GM19025 (cell line): ENCODE measurements at regions not wholly inside any gene's neighbourhood (a gene's known extent, or its start where the extent isn't known, plus 50 kb on each side); places are given as distances from the start of the nearest gene placed in this dataset.

Experiments
- ATAC-seq: cut with Tn5 transposase; IDR thresholded peaks from one replicate; pipeline ENCODE4 v1.9.1; 2021; ENCODE audit warnings: mild to moderate bottlenecking, low read depth, moderate library complexity; ENCODE audit not compliant: unreplicated experiment

DNA sequence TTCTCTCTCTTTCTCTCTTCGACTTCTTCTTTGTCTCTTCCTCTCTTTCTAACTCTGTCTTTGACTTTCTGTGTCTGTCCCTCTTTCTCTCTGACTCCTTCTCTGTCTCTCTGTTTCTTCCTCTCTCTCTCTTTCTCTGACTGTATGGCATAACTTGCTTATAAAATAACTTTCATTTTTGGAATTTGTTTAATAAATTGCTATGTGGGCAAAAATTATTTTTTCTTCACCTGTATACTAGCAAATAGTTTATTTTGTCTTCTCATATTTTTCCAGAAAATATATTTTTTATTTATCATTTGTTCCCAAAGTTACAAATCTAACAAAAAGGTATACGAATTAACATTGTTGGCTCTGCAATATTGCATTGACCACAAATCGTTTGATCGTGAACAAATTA, 305.7 kb upstream of the FAM98A start:
- no peak for ATAC-seq

DNA sequence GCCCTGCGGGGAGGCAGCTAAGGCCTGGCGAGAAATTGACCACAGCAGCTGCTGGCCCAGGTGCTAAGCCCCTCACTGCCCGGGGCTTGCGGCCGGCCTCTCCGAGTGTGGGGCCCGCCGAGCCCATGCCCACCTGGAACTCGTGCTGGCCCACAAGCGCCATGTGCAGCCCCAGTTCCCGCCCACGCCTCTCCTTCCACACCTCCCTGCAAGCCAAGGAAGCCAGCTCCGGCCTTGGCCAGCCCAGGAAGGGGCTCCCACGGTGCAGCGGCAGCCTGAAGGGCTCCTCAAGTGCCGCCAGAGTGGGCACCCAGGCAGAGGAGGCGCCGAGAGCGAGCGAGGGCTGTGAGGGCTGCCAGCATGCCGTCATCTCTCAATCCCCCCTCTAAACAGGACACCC, 304.6 kb upstream of the FAM98A start:
- no peak for ATAC-seq

DNA sequence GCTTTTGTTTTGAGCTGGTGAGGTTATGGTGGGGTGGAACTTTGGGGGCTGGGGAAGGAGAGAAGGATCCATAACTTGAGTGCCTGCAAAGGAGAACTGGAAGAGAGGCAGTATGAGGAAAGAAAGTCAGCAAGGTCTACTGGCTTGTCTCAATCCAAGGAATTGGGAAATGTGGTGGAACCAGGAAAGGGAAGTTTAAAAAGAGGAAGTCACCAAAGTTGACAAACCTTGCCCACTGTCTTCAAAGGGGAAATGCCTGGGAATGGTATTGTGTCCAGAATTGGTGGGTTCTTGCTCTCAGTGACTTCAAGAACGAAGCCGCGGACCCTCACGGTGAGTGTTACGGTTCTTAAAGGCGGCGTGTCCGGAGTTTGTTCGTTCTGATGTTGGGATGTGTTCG, 304.1 kb upstream of the FAM98A start:
- no peak for ATAC-seq

DNA sequence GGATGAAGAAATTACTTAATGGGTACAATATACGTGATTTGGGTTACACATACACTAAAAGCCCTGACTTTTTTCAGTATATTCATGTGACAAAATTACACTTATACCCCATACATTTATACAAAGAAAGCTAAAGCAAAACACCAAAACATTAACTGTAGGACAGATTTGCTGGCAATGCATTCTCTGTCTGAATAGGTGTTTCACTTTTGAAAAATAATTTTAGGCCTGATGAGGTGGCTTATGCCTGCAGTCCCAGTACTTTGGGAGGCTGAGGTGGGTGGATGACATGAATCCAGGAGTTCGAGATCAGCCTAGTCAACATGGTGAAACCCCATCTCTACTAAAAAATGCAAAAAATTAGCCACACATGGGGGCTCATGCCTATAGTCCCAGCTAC, 301.5 kb upstream of the FAM98A start:
- ATAC-seq = no peak

DNA sequence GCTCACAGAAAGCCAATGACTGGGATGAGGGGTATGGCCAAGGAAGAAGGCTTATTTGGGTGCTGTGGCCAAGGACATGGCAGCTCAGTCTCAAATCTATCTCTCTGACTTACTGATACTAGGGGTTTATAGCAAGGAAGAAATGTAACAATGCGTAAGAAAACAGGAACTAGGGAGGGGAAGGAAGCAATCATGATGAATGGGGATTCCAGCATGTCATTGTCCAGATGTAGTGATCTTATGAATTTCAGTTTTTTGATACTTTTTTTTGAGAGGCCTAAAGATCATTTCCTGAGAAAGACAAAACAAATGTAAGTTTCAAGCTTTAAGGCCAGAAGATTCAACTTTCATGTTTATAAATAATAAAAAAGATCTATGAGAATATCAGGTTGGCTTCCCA, 298.6 kb upstream of the FAM98A start:
- no peak for ATAC-seq

DNA sequence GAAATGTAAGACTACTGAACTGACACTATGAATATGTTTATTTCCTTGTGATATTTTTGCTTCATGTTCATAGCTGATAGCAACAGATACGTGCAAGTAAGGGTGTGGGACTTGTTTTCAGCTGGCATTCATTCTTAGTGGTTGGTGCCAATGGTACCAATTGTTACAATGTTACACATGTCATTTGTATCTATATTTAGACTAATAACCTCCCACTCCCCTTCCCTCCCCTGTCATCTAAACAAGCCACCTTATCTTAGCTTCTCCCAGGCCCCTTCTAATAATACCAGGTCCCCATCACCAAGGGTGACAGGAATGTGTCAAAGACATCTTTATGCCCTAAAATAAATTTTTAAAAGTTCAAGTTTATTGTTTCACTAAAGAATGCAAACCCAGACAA, 294.7 kb upstream of the FAM98A start:
- ATAC-seq = no peak

DNA sequence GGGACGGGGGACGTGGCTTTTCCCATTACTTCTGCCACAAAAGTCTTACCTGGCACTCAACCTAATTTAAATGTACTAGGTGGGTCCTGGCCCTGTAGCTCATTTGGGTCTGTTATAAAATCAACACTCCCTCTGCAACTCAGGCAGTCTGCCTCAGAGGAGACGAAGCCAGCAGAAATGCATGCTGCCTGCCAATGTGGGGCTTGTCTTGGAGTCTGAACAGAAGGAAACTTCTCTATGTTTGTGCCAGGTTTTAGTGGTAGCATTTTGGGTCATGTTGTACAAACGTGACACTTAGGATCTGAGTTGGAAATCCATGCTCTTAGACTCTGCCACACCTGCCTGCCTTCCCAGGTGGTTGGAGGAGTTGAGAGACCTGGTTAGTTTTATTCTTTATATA, 292.5 kb upstream of the FAM98A start:
- ATAC-seq = no peak

DNA sequence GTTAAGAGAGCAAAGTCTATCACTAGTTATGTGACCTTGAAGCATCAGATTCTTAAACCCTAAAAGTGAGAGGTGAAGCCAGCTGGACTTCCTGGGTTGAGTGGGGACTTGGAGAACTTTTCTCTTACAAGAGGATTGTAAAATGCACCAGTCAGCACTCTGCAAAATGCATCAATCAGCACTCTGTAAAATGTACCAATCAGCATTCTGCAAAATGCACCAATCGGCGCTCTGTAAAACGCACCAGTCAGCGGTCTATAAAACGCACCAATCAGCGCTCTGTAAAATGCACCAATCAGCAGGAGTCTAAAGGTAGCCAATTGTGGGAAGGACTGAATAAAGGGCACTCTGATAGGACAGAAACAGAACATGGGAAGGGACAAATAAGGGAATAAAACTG, 291.6 kb upstream of the FAM98A start:
- ATAC-seq = no peak

DNA sequence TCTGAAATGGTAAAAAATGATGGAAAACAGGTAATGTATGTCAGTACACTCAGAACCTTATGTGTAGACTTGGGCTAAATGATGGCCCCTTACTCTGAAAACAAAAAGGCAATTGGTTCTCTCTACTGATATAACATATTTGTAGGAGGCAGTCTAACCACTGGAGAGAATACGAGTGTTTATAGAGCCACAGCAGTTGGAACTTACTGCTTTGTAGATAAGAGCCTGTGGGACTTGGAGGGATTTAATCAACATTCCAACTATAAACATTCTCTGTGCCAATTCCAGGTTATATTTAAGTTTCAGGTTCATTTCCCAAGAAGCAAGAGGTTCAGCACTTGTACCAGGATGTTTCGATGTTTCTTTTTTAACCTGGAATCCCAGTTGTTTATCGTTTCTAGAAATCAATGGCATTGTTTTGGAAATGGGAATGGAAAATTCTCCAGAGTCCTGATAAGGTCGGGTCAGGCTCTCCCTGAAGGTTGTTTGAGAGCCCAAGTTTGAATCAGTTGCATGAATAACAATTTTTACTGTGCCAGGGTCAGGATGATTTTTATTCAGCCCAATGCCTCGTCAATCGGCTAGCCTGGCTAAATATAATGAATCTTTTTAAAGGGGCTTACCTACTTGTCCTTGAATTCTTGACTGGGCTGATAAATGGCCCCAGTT, 278.4 kb upstream of the FAM98A start:
- no peak for ATAC-seq

DNA sequence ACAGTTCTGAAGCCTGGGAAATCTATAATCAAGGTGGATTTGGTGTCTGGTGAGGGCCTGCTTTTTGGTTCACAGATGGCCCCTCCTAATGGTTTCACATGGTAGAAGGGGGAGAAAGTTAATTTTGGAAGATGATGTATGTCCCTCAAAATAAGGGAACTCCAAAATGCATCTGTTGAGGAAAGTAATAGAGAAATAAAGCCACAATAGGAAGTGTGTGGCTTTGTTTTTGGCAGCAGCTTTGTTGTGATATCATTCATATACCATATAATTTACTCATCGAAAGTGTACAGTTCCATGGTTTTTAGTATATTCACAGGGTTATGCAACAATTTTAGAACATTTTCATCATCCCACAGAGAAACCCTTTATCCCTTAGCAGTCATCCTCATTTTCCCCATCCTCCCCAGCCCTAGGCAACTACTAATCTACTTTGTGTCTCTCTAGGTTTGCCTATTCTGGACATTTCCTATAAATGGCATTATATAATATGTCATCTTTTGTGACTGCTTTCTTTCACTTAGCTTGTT, 274.0 kb upstream of the FAM98A start:
- ATAC-seq = no peak

DNA sequence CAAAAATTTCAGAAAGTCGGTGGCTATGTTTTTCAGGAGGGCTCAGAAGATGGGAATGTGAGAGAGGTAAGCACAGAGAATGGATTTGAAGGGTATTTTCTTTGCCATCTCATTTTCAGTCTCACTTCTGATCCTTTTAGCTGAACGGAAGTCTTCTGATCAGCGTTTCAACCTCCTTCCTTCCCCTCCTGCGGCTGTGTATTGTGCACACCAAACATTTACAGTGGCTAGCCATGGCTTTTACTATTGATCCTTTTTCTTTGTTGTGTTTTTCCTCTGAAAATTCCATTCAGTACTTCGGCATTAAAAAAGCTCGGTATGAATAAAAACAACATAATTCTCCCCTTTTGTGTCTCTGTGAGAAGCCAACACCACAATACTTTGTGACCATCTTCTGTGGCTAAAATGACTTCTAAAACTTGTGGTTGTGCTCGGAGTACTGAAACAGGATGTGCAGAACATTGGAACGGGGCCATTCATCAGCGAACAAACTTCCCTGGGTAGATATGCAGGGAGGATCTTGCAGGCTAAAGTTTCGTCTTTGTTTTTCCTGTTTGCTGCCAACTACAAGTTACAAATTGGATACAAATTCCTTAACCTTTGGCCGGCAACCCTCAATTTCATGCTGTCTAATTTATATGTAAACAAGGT, 260.8 kb upstream of the FAM98A start:
- no peak for ATAC-seq

DNA sequence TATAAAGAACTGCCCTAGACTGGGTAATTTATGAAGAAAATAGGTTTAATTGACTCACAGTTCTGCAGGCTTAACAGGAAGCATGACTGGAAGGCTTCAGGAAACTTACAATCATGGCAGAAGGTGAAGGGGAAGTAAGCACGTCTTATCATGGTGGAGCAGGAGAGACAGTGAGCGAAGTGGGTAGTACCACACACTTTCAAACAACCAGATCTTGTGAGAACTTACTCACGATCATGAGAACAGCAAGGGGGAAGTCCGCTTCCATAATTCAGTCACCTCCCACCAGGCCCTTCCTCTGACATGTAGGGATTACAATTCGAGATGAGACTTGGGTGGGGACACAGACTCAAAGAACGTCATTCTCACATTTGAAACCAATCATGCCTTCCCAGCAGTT, 260.1 kb upstream of the FAM98A start:
- ATAC-seq = no peak

DNA sequence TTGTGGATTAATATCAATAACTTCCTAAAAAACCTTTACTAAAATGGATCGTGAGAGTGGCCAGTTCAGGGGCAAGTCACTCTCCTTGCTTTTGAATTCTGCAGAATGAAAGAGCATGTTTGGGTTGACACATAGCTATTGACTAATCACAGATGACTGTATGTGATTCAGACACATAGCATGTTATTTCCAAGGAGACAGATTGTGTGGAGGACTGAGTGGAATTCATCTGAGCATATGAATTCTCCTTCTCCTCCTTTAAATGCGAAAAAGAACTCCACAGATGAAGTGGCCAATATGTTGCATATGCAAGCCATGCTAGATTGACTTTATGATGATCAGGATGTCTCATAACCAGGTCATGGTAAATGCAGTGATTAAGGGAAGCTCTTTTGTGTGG, 249.4 kb upstream of the FAM98A start:
- ATAC-seq = no peak

DNA sequence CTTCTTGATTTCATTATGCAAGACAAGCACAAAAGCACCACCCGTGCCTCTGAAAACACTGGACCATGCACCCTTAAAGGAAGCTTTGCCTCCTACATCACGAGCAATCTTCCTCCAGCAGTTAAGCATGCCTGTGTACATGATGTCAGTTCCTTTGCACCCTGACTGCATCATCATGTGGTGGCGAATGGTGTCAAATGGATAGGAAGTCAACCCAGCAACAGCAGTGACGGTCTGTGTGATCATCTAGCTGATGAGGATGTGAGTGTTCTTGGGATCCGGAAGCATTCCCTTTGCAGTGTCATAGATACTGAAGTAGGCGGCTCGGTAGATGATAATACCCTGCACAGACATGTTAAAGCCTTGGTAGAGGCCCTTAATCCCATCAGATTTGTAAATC, 240.7 kb upstream of the FAM98A start:
- ATAC-seq = no peak

DNA sequence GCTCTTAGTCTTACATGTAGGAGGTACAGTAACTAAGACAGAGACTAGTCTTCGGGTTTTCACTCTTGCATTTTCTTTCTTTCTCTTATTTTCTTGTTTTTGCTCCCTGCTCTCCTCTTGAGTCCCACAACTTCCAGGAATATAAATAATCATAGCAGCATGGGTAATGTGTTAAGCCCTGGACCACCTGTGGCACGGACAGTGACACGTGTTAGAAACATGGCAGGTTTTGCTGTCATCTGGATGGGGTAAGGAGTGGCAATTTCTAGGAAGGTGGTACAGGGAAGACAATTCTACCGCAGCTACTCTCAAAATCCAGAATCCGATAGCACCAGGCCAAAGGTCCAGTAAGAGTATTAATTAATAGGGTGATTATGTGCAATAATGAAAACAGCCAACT, 237.5 kb upstream of the FAM98A start:
- no peak for ATAC-seq

DNA sequence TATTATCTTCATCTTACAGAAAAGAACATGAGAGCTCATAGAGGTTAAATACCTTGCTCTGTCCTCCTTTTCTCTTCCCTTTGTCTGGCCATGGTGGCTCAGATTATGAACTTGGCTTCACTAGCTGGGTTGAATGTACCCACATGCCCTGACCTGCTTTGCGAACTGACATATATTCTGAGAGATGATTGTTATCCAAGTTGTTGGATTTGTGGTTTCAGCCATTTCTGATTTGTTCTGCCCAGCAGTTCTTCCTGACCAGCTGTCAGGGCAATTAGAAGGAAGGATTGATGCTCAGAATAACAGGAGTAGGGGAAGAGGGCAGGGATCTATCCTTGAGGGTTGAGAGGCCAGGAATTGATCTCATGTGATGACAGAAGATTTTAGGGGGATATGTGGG, 236.8 kb upstream of the FAM98A start:
- no peak for ATAC-seq

DNA sequence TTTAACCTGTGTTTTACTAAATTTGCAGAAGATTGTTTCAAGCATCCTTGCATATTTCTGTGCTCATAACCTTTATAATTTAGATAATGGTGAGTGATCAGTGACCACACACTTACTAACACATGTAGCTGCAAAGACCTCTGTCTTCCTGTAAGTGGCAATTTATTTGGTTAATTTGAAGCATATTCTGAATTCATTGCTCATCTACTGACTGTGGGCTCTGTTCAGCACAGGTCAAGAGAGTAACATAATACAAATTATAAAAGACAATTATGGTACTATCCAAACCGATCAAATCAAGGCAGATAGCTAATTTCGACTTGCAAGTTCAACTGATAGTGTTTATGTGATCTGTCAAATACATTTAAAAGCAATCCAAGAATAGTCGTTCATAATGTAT, 223.9 kb upstream of the FAM98A start:
- no peak for ATAC-seq

DNA sequence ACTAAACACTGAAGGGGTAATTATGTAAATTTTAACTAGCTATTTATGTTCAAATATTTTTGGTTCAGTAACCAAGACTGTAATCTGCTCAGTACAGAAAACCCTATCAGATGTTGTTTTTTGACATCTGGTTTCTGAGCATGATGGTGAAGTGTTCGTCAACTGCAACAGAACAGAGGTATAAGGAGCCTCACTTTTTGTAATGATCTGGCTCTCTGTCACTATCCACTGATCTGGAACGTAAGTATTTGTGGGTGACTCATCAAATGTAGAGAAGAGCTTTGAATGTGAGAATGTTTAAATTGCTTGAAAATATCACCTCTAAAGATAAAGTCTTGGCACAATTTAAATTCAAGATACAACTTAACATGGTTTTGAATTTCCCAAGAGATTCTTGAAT, 213.6 kb upstream of the FAM98A start:
- no peak for ATAC-seq

DNA sequence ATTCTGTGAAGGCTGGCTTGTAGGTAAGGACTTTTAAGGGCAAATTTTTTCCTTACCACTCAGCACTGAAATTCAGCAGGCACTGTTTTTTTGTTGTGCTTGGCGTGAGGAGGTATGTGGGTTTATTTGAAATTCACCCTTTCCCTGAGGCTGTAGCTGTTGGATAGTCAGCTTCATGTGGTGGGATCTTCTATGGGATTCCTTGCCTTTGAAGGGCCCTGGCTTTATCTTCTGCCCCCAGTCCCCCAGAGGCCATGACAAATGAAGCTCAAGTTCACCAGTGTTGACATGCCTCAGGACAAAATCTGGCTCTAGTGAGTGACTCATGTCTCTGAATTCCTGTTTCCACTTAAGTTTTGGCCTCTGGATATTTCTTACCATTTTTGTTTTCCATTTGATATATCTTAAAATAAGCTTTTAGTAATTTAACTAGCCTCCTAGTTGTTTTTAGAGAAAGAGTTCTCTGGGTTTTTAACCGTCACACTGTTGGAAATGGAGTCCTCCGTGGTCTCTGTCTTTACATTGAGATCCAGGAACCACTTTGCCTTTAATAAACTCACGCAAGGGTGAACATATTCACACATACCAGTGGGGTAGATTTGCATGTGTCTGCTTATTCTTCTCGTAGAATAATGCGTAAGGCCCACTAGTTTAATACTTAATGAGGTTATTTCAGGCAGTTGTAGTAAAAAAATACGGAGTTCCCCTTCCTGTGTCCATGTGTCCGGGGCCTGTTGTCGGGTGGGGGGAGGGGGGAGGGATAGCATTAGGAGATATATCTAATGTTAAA, 211.1 kb upstream of the FAM98A start:
- no peak for ATAC-seq

DNA sequence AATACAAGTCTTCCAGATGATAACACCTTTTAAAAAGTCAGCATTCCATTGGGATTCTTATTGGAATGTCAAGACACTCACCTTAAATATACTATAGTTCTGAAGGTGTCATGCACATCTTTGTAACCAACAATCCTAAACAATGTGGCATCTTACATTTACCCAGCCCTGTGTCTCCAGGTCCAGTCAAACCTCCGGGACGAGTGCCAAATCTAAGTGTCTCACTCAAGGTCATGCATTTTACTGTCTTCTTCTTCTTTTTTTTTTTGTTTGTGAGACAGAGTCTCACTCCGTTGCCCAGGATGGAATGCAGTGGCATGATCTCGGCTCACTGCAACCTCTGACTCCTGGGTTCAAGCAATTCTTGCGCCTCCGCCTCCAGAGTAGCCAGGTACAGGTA, 206.9 kb upstream of the FAM98A start:
- no peak for ATAC-seq

DNA sequence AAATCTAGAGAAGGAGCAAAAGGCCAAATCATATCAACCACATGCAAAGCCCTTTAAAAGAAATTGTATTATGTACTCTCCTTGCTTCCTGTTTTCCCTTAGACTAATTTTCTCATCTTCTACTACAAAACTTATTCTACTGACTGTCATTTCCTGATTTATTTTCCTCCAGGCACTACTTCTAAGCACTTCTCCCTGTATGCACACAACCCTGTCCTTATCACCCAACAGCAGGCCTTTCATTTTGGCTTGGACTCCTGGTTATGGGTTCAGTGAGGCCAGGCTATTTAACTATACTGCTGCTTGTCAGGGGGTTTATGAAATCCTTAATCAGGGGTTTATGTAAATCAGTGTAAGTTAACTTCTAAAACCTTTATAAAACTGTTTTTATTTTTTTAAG, 205.1 kb upstream of the FAM98A start:
- ATAC-seq = no peak

DNA sequence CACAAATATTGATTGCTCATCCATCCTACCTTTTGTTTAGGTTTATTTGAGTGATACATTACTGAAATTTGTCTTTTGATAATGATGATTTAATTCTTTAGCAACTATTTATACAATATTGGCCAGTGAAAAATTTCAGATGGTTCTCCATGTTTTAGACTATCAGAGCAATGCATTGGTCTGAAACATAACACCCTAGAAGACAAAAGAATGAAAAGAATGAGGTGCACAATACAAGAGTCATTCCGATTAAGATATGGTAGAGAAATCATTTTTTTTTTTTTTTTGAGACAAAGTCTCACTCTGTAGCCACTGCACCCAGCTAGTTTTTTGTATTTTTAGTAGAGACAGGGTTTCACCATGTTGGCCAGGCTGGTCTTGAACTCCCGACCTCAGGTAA, 197.4 kb upstream of the FAM98A start:
- ATAC-seq = no peak
